GM23338 (cell line): ENCODE measurements at regions not wholly inside any gene's neighbourhood (a gene's known extent, or its start where the extent isn't known, plus 50 kb on each side); places are given as distances from the start of the nearest gene placed in this dataset.

Experiments
- ATAC-seq: fragments of 200-7000 bp; cut with Tn5 transposase; 3 replicates; pipeline ENCODE4 v1.9.1; 2020
- DNase-seq: peaks from one replicate; pipeline ENCODE4 v3.0.0-alpha.2; 2015; ENCODE audit warnings: low spot score
- H2AFZ ChIP-seq: fragments of 200-600 bp; sonication (generic); 2 replicates; pipeline ENCODE4 v1.8.0; 2016; ENCODE audit warnings: antibody characterized with exemption, mild to moderate bottlenecking, moderate library complexity
- H3F3A ChIP-seq: fragments of 200-600 bp; sonication (generic); replicated peaks from 2 replicates; pipeline ENCODE4 v1.8.0; 2017; ENCODE audit warnings: antibody characterized with exemption, mixed run types, low read depth
- H3K27ac ChIP-seq: fragments of 200-600 bp; sonication (generic); 2 replicates; pipeline ENCODE4 v1.6.1; 2016; ENCODE audit warnings: low read depth
- H3K27me3 ChIP-seq: fragments of 200-600 bp; sonication (generic); 2 replicates; pipeline ENCODE4 v1.8.0; 2016; ENCODE audit warnings: mild to moderate bottlenecking, mixed run types, moderate library complexity; ENCODE audit not compliant: insufficient read depth
- H3K36me3 ChIP-seq: fragments of 200-600 bp; sonication (generic); 2 replicates; pipeline ENCODE4 v1.8.0; 2016; ENCODE audit warnings: mild to moderate bottlenecking; ENCODE audit not compliant: insufficient read depth
- H3K4me1 ChIP-seq: fragments of 200-600 bp; sonication (generic); 2 replicates; pipeline ENCODE4 v1.8.0; 2016; ENCODE audit warnings: mild to moderate bottlenecking, moderate library complexity; ENCODE audit not compliant: insufficient read depth
- H3K4me2 ChIP-seq: fragments of 200-600 bp; sonication (generic); 2 replicates; pipeline ENCODE4 v1.7.1; 2017; ENCODE audit warnings: mixed run types
- H3K4me3 ChIP-seq: fragments of 200-600 bp; sonication (generic); 2 replicates; pipeline ENCODE4 v1.6.1; 2016; ENCODE audit warnings: mixed run types
- H3K79me2 ChIP-seq: fragments of 200-600 bp; sonication (generic); replicated peaks from 2 replicates; pipeline ENCODE4 v1.8.0; 2017; ENCODE audit warnings: mild to moderate bottlenecking; ENCODE audit not compliant: insufficient read depth
- H3K9me2 ChIP-seq: fragments of 200-600 bp; sonication (generic); 2 replicates; pipeline ENCODE4 v1.8.0; 2017; ENCODE audit not compliant: insufficient read depth
- H4K20me1 ChIP-seq: fragments of 200-600 bp; sonication (generic); replicated peaks from 2 replicates; pipeline ENCODE4 v1.8.0; 2017; ENCODE audit warnings: mild to moderate bottlenecking; ENCODE audit not compliant: insufficient read depth
- H3K27ac Mint-ChIP-seq: 2 replicates; pipeline ENCODE4 v1.8.0; 2020; ENCODE audit warnings: inconsistent platforms, mild to moderate bottlenecking, moderate library complexity, mixed read lengths
- H3K27me3 Mint-ChIP-seq: 3 replicates; pipeline ENCODE4 v1.8.0; 2022; ENCODE audit warnings: low read depth, mild to moderate bottlenecking, moderate library complexity, mixed read lengths, inconsistent platforms; ENCODE audit not compliant: insufficient read depth, poor library complexity
- H3K36me3 Mint-ChIP-seq: 3 replicates; pipeline ENCODE4 v1.8.0; 2021; ENCODE audit warnings: low read depth, mild to moderate bottlenecking, inconsistent platforms, moderate library complexity, mixed read lengths
- H3K4me1 Mint-ChIP-seq: 3 replicates; pipeline ENCODE4 v1.8.0; 2020; ENCODE audit warnings: mild to moderate bottlenecking, inconsistent platforms, mixed read lengths
- H3K4me3 Mint-ChIP-seq: 3 replicates; pipeline ENCODE4 v1.8.0; 2021; ENCODE audit warnings: moderate library complexity, mild to moderate bottlenecking, inconsistent platforms, mixed read lengths
- H3K9me3 Mint-ChIP-seq: 3 replicates; pipeline ENCODE4 v1.8.0; 2020; ENCODE audit warnings: moderate library complexity, mild to moderate bottlenecking, inconsistent platforms, mixed read lengths
- EZH2 ChIP-seq: fragments of 200-600 bp; sonication (generic); IDR thresholded peaks from one replicate; pipeline ENCODE4 v1.8.0; 2017; ENCODE audit warnings: antibody characterized with exemption, mild to moderate bottlenecking, low read depth; ENCODE audit not compliant: unreplicated experiment
- EZH2phosphoT487 ChIP-seq: fragments of 200-600 bp; sonication (generic); IDR thresholded peaks from one replicate; pipeline ENCODE4 v1.8.1; 2018; ENCODE audit warnings: antibody characterized with exemption; ENCODE audit not compliant: unreplicated experiment
- JUNB ChIP-seq: IDR thresholded peaks from one replicate; pipeline ENCODE4 v1.6.1; 2016; ENCODE audit warnings: antibody characterized with exemption; ENCODE audit not compliant: unreplicated experiment
- NANOG ChIP-seq: IDR thresholded peaks from 2 replicates; pipeline ENCODE4 v1.6.1; 2016; ENCODE audit warnings: antibody characterized with exemption, borderline replicate concordance
- POLR2AphosphoS5 ChIP-seq: IDR thresholded peaks from 2 replicates; pipeline ENCODE4 v1.6.1; 2016; ENCODE audit warnings: antibody characterized with exemption, low read depth
- STAT1 ChIP-seq: IDR thresholded peaks from one replicate; pipeline ENCODE4 v1.6.1; 2016; ENCODE audit warnings: antibody characterized with exemption; ENCODE audit not compliant: unreplicated experiment
- ZNF331 ChIP-seq: fragments of 250-450 bp; sonication (Bioruptor Pico); IDR thresholded peaks from 2 replicates; pipeline ENCODE4 v1.5.0; 2020; ENCODE audit warnings: low read depth, mild to moderate bottlenecking, moderate library complexity
- TF ChIP-seq, protein P1 (sequence below): fragments of 250-450 bp; sonication (Bioruptor Pico); IDR thresholded peaks from 2 replicates; pipeline ENCODE4 v1.5.0; 2020; ENCODE audit warnings: mild to moderate bottlenecking, moderate library complexity
- TF ChIP-seq, protein P2 (sequence below), 2 experiments: fragments of 200-600 bp in 1 of 2; sonication (generic) in 1 of 2; conservative IDR thresholded peaks; 2 replicates each; pipeline versions ENCODE4 v1.5.1 to v1.6.1; 2016 to 2017; ENCODE audit warnings: antibody characterized with exemption in 2 of 2, low read depth in 2 of 2, mild to moderate bottlenecking in 2 of 2, moderate library complexity in 1 of 2
- TF ChIP-seq, protein P3 (sequence below): IDR thresholded peaks from one replicate; pipeline ENCODE4 v1.6.1; 2018; ENCODE audit warnings: antibody characterized with exemption; ENCODE audit not compliant: unreplicated experiment

GRCh38 chr11:55501014-55501413 is 53.3 kb upstream of the OR4C15 start (continued):
- TF ChIP-seq, protein P1, sequence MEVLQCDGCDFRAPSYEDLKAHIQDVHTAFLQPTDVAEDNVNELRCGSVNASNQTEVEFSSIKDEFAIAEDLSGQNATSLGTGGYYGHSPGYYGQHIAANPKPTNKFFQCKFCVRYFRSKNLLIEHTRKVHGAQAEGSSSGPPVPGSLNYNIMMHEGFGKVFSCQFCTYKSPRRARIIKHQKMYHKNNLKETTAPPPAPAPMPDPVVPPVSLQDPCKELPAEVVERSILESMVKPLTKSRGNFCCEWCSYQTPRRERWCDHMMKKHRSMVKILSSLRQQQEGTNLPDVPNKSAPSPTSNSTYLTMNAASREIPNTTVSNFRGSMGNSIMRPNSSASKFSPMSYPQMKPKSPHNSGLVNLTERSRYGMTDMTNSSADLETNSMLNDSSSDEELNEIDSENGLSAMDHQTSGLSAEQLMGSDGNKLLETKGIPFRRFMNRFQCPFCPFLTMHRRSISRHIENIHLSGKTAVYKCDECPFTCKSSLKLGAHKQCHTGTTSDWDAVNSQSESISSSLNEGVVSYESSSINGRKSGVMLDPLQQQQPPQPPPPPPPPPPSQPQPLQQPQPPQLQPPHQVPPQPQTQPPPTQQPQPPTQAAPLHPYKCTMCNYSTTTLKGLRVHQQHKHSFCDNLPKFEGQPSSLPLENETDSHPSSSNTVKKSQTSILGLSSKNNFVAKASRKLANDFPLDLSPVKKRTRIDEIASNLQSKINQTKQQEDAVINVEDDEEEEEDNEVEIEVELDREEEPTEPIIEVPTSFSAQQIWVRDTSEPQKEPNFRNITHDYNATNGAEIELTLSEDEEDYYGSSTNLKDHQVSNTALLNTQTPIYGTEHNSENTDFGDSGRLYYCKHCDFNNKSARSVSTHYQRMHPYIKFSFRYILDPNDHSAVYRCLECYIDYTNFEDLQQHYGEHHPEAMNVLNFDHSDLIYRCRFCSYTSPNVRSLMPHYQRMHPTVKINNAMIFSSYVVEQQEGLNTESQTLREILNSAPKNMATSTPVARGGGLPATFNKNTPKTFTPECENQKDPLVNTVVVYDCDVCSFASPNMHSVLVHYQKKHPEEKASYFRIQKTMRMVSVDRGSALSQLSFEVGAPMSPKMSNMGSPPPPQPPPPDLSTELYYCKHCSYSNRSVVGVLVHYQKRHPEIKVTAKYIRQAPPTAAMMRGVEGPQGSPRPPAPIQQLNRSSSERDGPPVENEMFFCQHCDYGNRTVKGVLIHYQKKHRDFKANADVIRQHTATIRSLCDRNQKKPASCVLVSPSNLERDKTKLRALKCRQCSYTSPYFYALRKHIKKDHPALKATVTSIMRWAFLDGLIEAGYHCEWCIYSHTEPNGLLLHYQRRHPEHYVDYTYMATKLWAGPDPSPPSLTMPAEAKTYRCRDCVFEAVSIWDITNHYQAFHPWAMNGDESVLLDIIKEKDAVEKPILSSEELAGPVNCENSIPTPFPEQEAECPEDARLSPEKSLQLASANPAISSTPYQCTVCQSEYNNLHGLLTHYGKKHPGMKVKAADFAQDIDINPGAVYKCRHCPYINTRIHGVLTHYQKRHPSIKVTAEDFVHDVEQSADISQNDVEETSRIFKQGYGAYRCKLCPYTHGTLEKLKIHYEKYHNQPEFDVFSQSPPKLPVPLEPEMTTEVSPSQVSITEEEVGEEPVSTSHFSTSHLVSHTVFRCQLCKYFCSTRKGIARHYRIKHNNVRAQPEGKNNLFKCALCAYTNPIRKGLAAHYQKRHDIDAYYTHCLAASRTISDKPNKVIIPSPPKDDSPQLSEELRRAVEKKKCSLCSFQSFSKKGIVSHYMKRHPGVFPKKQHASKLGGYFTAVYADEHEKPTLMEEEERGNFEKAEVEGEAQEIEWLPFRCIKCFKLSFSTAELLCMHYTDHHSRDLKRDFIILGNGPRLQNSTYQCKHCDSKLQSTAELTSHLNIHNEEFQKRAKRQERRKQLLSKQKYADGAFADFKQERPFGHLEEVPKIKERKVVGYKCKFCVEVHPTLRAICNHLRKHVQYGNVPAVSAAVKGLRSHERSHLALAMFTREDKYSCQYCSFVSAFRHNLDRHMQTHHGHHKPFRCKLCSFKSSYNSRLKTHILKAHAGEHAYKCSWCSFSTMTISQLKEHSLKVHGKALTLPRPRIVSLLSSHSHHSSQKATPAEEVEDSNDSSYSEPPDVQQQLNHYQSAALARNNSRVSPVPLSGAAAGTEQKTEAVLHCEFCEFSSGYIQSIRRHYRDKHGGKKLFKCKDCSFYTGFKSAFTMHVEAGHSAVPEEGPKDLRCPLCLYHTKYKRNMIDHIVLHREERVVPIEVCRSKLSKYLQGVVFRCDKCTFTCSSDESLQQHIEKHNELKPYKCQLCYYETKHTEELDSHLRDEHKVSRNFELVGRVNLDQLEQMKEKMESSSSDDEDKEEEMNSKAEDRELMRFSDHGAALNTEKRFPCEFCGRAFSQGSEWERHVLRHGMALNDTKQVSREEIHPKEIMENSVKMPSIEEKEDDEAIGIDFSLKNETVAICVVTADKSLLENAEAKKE (CRISPR knock-in tag), result no peak
- TF ChIP-seq NANOG, result no peak
- no peak for TF ChIP-seq JUNB
- TF ChIP-seq, protein P2, sequence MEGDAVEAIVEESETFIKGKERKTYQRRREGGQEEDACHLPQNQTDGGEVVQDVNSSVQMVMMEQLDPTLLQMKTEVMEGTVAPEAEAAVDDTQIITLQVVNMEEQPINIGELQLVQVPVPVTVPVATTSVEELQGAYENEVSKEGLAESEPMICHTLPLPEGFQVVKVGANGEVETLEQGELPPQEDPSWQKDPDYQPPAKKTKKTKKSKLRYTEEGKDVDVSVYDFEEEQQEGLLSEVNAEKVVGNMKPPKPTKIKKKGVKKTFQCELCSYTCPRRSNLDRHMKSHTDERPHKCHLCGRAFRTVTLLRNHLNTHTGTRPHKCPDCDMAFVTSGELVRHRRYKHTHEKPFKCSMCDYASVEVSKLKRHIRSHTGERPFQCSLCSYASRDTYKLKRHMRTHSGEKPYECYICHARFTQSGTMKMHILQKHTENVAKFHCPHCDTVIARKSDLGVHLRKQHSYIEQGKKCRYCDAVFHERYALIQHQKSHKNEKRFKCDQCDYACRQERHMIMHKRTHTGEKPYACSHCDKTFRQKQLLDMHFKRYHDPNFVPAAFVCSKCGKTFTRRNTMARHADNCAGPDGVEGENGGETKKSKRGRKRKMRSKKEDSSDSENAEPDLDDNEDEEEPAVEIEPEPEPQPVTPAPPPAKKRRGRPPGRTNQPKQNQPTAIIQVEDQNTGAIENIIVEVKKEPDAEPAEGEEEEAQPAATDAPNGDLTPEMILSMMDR (conservative IDR thresholded peaks at IDR 0.05; ENCODE audit: low read depth in 2 of 2), result no peak
- TF ChIP-seq ZNF331 (CRISPR knock-in tag), result no peak
- TF ChIP-seq STAT1, result no peak

GRCh38 chr11:55503449-55503848 is 50.8 kb upstream of the OR4C15 start:
- Mint-ChIP-seq H3K4me3 (no peak overlapping the region), H3K36me3 (peaks cover 31% of the 10 kb centered on the region), H3K4me1 (no peaks in the 10 kb centered on the region), H3K9me3 (peaks cover 90% of the 10 kb centered on the region), H3K27me3 (peaks cover 6% of the 10 kb centered on the region), H3K27ac (no peak overlapping the region)
- DNase-seq (peak; percentile 1), ATAC-seq (no peak)
- Histone ChIP-seq H3K4me1 (no peaks in the 10 kb centered on the region), H2AFZ (no peak overlapping the region), H3K4me2 (no peak overlapping the region), H3K9me2 (no peaks in the 10 kb centered on the region), H3K27ac (no peak overlapping the region), H3F3A (no peaks in the 10 kb centered on the region), H3K36me3 (peaks cover 3% of the 10 kb centered on the region; the same call in 1 of the 2 replicates), H3K4me3 (no peak overlapping the region), H3K27me3 (no peaks in the 10 kb centered on the region), H4K20me1 (no peaks in the 10 kb centered on the region), H3K79me2 (no peaks in the 10 kb centered on the region)
- TF ChIP-seq EZH2phosphoT487 (no peak), ZNF331 (CRISPR knock-in tag) (no peak), STAT1 (no peak), POLR2AphosphoS5 (no peak), EZH2 (no peak), JUNB (no peak), NANOG (no peak)
- TF ChIP-seq, protein P2 (conservative IDR thresholded peaks at IDR 0.05; ENCODE audit: low read depth in 2 of 2), result no peak
- TF ChIP-seq, protein P3, sequence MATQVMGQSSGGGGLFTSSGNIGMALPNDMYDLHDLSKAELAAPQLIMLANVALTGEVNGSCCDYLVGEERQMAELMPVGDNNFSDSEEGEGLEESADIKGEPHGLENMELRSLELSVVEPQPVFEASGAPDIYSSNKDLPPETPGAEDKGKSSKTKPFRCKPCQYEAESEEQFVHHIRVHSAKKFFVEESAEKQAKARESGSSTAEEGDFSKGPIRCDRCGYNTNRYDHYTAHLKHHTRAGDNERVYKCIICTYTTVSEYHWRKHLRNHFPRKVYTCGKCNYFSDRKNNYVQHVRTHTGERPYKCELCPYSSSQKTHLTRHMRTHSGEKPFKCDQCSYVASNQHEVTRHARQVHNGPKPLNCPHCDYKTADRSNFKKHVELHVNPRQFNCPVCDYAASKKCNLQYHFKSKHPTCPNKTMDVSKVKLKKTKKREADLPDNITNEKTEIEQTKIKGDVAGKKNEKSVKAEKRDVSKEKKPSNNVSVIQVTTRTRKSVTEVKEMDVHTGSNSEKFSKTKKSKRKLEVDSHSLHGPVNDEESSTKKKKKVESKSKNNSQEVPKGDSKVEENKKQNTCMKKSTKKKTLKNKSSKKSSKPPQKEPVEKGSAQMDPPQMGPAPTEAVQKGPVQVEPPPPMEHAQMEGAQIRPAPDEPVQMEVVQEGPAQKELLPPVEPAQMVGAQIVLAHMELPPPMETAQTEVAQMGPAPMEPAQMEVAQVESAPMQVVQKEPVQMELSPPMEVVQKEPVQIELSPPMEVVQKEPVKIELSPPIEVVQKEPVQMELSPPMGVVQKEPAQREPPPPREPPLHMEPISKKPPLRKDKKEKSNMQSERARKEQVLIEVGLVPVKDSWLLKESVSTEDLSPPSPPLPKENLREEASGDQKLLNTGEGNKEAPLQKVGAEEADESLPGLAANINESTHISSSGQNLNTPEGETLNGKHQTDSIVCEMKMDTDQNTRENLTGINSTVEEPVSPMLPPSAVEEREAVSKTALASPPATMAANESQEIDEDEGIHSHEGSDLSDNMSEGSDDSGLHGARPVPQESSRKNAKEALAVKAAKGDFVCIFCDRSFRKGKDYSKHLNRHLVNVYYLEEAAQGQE, result no peak
